Fibroblast of pulmonary artery (primary cell): ENCODE measurements at regions not wholly inside any gene's neighbourhood (a gene's known extent, or its start where the extent isn't known, plus 50 kb on each side); places are given as distances from the start of the nearest gene placed in this dataset.

Source experiments
- DNase-seq: peaks from one replicate; pipeline ENCODE4 v3.0.0-alpha.2; 2010; ENCODE audit warnings: low read depth
- H3K4me3 ChIP-seq: replicated peaks from 2 replicates; pipeline ENCODE4 v1.5.1; 2011; ENCODE audit warnings: low read depth, mild to moderate bottlenecking, control low read depth, low read length, moderate library complexity
- TF ChIP-seq, protein P1 (sequence below): IDR thresholded peaks from 2 replicates; pipeline ENCODE4 v1.5.1; 2011; ENCODE audit warnings: mild to moderate bottlenecking, control low read depth, low read length, inconsistent platforms; ENCODE audit errors: missing control alignments

GRCh38 chr16:52618753-52619497 lies 72.0 kb upstream of the TOX3 start:
- TF ChIP-seq, protein P1, sequence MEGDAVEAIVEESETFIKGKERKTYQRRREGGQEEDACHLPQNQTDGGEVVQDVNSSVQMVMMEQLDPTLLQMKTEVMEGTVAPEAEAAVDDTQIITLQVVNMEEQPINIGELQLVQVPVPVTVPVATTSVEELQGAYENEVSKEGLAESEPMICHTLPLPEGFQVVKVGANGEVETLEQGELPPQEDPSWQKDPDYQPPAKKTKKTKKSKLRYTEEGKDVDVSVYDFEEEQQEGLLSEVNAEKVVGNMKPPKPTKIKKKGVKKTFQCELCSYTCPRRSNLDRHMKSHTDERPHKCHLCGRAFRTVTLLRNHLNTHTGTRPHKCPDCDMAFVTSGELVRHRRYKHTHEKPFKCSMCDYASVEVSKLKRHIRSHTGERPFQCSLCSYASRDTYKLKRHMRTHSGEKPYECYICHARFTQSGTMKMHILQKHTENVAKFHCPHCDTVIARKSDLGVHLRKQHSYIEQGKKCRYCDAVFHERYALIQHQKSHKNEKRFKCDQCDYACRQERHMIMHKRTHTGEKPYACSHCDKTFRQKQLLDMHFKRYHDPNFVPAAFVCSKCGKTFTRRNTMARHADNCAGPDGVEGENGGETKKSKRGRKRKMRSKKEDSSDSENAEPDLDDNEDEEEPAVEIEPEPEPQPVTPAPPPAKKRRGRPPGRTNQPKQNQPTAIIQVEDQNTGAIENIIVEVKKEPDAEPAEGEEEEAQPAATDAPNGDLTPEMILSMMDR, result no peak

GRCh38 chr16:52617591-52617990 lies 70.6 kb upstream of the TOX3 start:
- TF ChIP-seq, protein P1, result no peak
- no peak for DNase-seq
- no peak overlapping the region for H3K4me3 ChIP-seq

More at GRCh38 chr16:52618753-52619497, 72.0 kb upstream of the TOX3 start:
- no peak overlapping the region for H3K4me3 ChIP-seq
- DNase-seq, result no peak

DNA sequence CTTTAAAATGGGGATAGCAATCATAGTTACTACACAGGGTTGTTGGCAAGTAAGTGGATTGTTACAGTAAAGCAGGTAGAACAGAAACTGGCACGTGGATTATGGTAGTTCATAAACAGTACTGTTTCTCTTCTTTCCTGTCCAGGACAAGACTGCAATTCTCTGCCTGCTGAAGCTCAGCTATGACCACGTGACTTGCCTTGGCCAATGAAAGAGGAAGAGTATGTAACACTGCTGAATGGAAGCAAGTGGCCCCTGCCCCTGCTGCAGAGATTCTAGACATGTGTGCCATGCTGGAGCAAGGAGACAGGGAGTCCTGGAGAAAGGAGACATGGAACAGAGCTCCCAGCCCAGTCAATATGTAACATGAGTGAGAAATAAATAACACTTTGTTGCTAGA lies 66.6 kb upstream of the TOX3 start:
- no peak for DNase-seq
- TF ChIP-seq, protein P1, result no peak
- H3K4me3 ChIP-seq, result no peak overlapping the region

DNA sequence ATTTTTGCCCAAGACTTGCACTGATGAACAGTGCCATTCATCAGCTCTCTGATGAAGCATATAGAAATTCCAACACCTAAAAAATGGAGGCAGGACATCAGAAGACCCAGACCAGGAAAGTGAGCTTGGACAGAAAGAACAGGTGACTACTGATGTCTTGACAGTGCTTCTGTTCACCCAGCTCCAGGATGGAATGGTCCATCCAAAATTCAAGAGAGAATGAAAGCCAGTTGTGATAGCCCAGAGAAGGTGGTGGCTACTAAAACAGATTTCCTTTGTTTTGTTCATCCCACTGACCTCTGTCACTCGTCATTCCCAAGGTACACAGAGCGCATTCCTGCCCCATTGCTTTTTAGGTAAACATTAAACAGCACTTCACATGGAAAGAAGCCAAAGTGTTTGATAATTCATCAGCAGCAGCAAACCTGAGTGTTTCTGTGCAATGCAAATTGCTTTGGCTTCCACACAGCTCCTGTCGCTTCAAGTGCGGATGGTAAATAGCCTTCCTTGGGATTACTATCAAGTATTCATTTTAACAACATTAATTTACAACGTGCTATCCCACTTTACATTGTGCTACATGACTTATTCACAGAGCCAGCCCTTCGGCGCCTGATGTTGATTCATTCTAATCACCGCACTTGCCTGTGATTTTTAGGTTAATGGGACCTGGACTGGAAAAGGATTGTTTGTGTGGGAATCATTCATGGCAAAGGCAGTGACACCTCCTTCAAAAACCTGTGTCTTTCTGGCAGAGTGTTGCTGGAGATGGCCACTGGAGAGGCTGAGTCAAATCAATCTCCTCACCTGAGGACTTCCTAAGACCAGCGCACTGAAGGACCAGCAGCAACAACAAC lies 65.1 kb upstream of the TOX3 start:
- DNase-seq, result no peak
- TF ChIP-seq, protein P1, result no peak
- H3K4me3 ChIP-seq, result no peak overlapping the region

DNA sequence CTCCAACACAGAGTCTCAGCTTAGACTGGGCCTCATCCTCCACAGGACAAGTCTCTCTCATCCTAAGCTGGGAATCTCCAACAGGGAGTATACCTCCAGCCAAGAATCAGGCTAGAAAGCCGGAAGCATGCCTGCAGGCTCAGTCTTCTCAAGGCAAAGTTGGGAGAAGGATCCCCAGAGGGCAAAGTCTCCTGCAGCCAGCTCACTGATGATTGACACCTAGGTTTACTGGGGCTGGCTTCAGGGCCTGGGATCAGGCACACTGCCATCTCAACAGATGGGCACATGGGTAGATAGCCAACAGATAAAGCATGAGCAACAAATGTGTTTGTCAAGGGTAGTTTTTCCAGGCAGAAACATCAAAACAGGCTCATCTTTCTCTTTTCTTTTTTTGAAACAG lies 56.1 kb upstream of the TOX3 start:
- DNase-seq, result no peak
- TF ChIP-seq, protein P1, result no peak
- no peak overlapping the region for H3K4me3 ChIP-seq

DNA sequence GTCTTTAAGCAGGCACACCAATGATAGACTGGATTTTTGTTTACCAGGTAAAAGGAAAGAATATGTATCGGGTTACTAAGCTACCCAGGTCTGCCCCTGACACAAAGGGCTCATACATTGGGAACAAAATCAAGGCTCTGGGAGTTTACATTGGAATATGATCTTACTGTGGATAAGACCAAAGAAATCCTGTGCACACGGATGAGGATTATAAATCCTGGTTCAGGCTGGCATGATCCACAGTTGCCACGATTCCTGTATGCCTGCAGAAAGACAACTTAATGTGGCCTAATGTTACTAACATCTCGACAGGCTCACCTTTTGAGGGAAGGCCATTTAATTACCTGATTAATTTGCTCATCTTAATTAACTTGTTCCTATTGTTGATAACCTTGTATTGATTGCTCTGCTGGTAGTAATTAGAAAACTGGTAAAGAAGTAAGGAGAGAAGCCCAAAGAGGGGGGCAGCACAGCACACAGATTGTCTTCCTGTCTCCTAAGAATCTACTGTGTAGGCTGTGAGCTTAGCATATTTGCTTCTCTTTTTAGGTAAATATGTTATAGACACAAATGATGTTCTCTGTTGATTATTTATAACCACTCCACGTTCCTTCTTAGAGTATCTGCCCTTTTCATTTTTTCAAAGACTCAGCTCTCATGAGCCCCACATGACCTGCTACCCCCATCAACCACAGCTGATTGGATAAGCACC lies 51.0 kb upstream of the TOX3 start:
- no peak for DNase-seq
- TF ChIP-seq, protein P1, result no peak
- no peak overlapping the region for H3K4me3 ChIP-seq
